Mesothelial cell of epicardium (in vitro differentiated cells): ENCODE measurements at regions not wholly inside any gene's neighbourhood (a gene's known extent, or its start where the extent isn't known, plus 50 kb on each side); places are given as distances from the start of the nearest gene placed in this dataset.
"Not testable (repeated sequence)": the region's sequence is repeated elsewhere in the genome, so short reads cannot be mapped to it uniquely, and the experiment has no call there.

ENCODE experiments used
- DNase-seq, 2 experiments: peaks; one replicate each; pipeline ENCODE4 v3.0.0; 2021; ENCODE audit warnings: low spot score in 2 of 2; ENCODE audit not compliant: unreplicated experiment in 2 of 2
- H3K27ac Mint-ChIP-seq: 2 replicates; pipeline ENCODE4 v1.8.0; 2021; ENCODE audit warnings: mixed read lengths
- H3K27me3 Mint-ChIP-seq: 2 replicates; pipeline ENCODE4 v1.8.0; 2021; ENCODE audit warnings: low read depth, mixed read lengths
- H3K36me3 Mint-ChIP-seq: 2 replicates; pipeline ENCODE4 v1.8.0; 2021; ENCODE audit warnings: mixed read lengths
- H3K4me1 Mint-ChIP-seq: 2 replicates; pipeline ENCODE4 v1.8.0; 2021; ENCODE audit warnings: mixed read lengths
- H3K4me3 Mint-ChIP-seq: 2 replicates; pipeline ENCODE4 v1.8.0; 2021; ENCODE audit warnings: mild to moderate bottlenecking, moderate library complexity, mixed read lengths
- H3K9me3 Mint-ChIP-seq: 2 replicates; pipeline ENCODE4 v1.8.0; 2021; ENCODE audit warnings: mixed read lengths
- CTCF ChIP-seq: fragments of 200-600 bp; sonication (generic); IDR thresholded peaks from one replicate; pipeline ENCODE4 v1.5.0; 2021; ENCODE audit warnings: antibody characterized with exemption; ENCODE audit not compliant: unreplicated experiment

GRCh38 chr1:197985351-197985750 lies 68.2 kb downstream of the LHX9 start:
- H3K4me3 Mint-ChIP-seq = no peak overlapping the region
- DNase-seq = no peak
- no peak for TF ChIP-seq CTCF
- no peaks in the 10 kb centered on the region for H3K36me3 Mint-ChIP-seq
- no peak overlapping the region for H3K27ac Mint-ChIP-seq
- H3K27me3 Mint-ChIP-seq = no peaks in the 10 kb centered on the region
- no peaks in the 10 kb centered on the region for H3K9me3 Mint-ChIP-seq
- H3K4me1 Mint-ChIP-seq = peaks cover 31% of the 10 kb centered on the region

- no peak for TF ChIP-seq CTCF
- no peak for DNase-seq
- no peak overlapping the region for H3K4me3 Mint-ChIP-seq
- no peaks in the 10 kb centered on the region for H3K27me3 Mint-ChIP-seq
- H3K27ac Mint-ChIP-seq = no peak overlapping the region
- H3K9me3 Mint-ChIP-seq = no peaks in the 10 kb centered on the region
- H3K36me3 Mint-ChIP-seq = no peaks in the 10 kb centered on the region
- H3K4me1 Mint-ChIP-seq = peaks cover 34% of the 10 kb centered on the region
Observed at GRCh38 chr1:197986817-197987216, 69.6 kb downstream of the LHX9 start.

GRCh38 chr1:197987294-197987693 lies 70.1 kb downstream of the LHX9 start:
- no peak overlapping the region for H3K4me3 Mint-ChIP-seq
- TF ChIP-seq CTCF = no peak
- H3K4me1 Mint-ChIP-seq = peaks cover 34% of the 10 kb centered on the region
- H3K27ac Mint-ChIP-seq = no peak overlapping the region
- no peak for DNase-seq
- no peaks in the 10 kb centered on the region for H3K27me3 Mint-ChIP-seq
- no peaks in the 10 kb centered on the region for H3K36me3 Mint-ChIP-seq
- no peaks in the 10 kb centered on the region for H3K9me3 Mint-ChIP-seq

- H3K36me3 Mint-ChIP-seq, H3K4me3 Mint-ChIP-seq, H3K27me3 Mint-ChIP-seq, DNase-seq, H3K9me3 Mint-ChIP-seq, H3K27ac Mint-ChIP-seq: not testable (repeated sequence)
- H3K4me1 Mint-ChIP-seq = peaks cover 24% of the 10 kb centered on the region
Observed at GRCh38 chr1:197988581-197988980, 71.4 kb downstream of the LHX9 start.

GRCh38 chr1:197989058-197989457 lies 71.9 kb downstream of the LHX9 start:
- no peak for DNase-seq
- H3K9me3 Mint-ChIP-seq = no peaks in the 10 kb centered on the region
- no peak overlapping the region for H3K4me3 Mint-ChIP-seq
- H3K27me3 Mint-ChIP-seq = no peaks in the 10 kb centered on the region
- peaks cover 19% of the 10 kb centered on the region for H3K4me1 Mint-ChIP-seq
- no peaks in the 10 kb centered on the region for H3K36me3 Mint-ChIP-seq
- TF ChIP-seq CTCF = no peak
- H3K27ac Mint-ChIP-seq = no peak overlapping the region

GRCh38 chr1:197991594-197991993 lies 74.4 kb downstream of the LHX9 start:
- TF ChIP-seq CTCF = no peak
- Mint-ChIP-seq H3K36me3 (no peaks in the 10 kb centered on the region), H3K27ac (no peak overlapping the region), H3K4me3 (no peak overlapping the region), H3K27me3 (no peaks in the 10 kb centered on the region), H3K9me3 (no peaks in the 10 kb centered on the region), H3K4me1 (peaks cover 9% of the 10 kb centered on the region)
- DNase-seq = no peak
